Neural progenitor cell (in vitro differentiated cells): ENCODE measurements at regions not wholly inside any gene's neighbourhood (a gene's known extent, or its start where the extent isn't known, plus 50 kb on each side); places are given as distances from the start of the nearest gene placed in this dataset.

Experiments used
- DNase-seq: peaks from one replicate; pipeline ENCODE4 v3.0.0-alpha.2; 2016; ENCODE audit warnings: low spot score
- H2AFZ ChIP-seq: fragments of 200-600 bp; sonication (generic); replicated peaks from 2 replicates; pipeline ENCODE4 v1.6.1; 2016; ENCODE audit warnings: antibody characterized with exemption
- H3F3A ChIP-seq: fragments of 200-600 bp; sonication (generic); 2 replicates; pipeline ENCODE4 v1.6.1; 2016; ENCODE audit warnings: antibody characterized with exemption, low read depth
- H3K27ac ChIP-seq: fragments of 200-600 bp; sonication (generic); 2 replicates; pipeline ENCODE4 v1.5.1; 2016; ENCODE audit warnings: mild to moderate bottlenecking
- H3K27me3 ChIP-seq: fragments of 200-600 bp; sonication (generic); 2 replicates; pipeline ENCODE4 v1.6.1; 2016; ENCODE audit warnings: mild to moderate bottlenecking, moderate library complexity
- H3K36me3 ChIP-seq: fragments of 200-600 bp; sonication (generic); 2 replicates; pipeline ENCODE4 v1.5.1; 2016
- H3K4me1 ChIP-seq: fragments of 200-600 bp; sonication (generic); 2 replicates; pipeline ENCODE4 v1.6.1; 2016; ENCODE audit warnings: mixed run types
- H3K4me2 ChIP-seq: fragments of 200-600 bp; sonication (generic); 2 replicates; pipeline ENCODE4 v1.6.1; 2016
- H3K4me3 ChIP-seq: fragments of 200-600 bp; sonication (generic); 2 replicates; pipeline ENCODE4 v1.5.1; 2016
- H3K79me2 ChIP-seq: fragments of 200-600 bp; sonication (generic); 2 replicates; pipeline ENCODE4 v1.6.1; 2016; ENCODE audit warnings: low read depth
- H3K9ac ChIP-seq: fragments of 200-600 bp; sonication (generic); 2 replicates; pipeline ENCODE4 v1.6.1; 2016
- H3K9me3 ChIP-seq: fragments of 200-600 bp; sonication (generic); 2 replicates; pipeline ENCODE4 v1.5.1; 2016; ENCODE audit warnings: low read depth
- H4K20me1 ChIP-seq: fragments of 200-600 bp; sonication (generic); 2 replicates; pipeline ENCODE4 v1.6.1; 2016; ENCODE audit warnings: low read depth
- H3K27ac Mint-ChIP-seq: 3 replicates; pipeline ENCODE4 v1.8.0; 2021; ENCODE audit warnings: mixed read lengths
- H3K27me3 Mint-ChIP-seq: 2 replicates; pipeline ENCODE4 v1.8.0; 2022; ENCODE audit warnings: low read depth, mild to moderate bottlenecking, inconsistent platforms, moderate library complexity, mixed read lengths; ENCODE audit not compliant: insufficient read depth
- H3K36me3 Mint-ChIP-seq: 3 replicates; pipeline ENCODE4 v1.8.0; 2021; ENCODE audit warnings: mixed read lengths
- H3K4me1 Mint-ChIP-seq: 3 replicates; pipeline ENCODE4 v1.8.0; 2021; ENCODE audit warnings: mixed read lengths
- H3K4me3 Mint-ChIP-seq: 3 replicates; pipeline ENCODE4 v1.8.0; 2021; ENCODE audit warnings: mild to moderate bottlenecking, moderate library complexity, mixed read lengths
- H3K9me3 Mint-ChIP-seq: 3 replicates; pipeline ENCODE4 v1.8.0; 2020; ENCODE audit warnings: mixed read lengths
- CTCF ChIP-seq: fragments of 200-600 bp; sonication (generic); IDR thresholded peaks from 2 replicates; pipeline ENCODE4 v1.5.1; 2017; ENCODE audit warnings: antibody characterized with exemption, mild to moderate bottlenecking
- EZH2 ChIP-seq: fragments of 200-600 bp; sonication (generic); IDR thresholded peaks from 2 replicates; pipeline ENCODE4 v1.6.1; 2017; ENCODE audit warnings: antibody characterized with exemption, mild to moderate bottlenecking, moderate library complexity
- EZH2phosphoT487 ChIP-seq: fragments of 200-600 bp; sonication (generic); IDR thresholded peaks from 2 replicates; pipeline ENCODE4 v1.6.1; 2017; ENCODE audit warnings: antibody characterized with exemption

- no peaks in the 10 kb centered on the region for H3K36me3 Mint-ChIP-seq
These were observed 231.7 kb downstream of the HAPSTR1 start for GRCh38 chr16:9323170-9323569.

GRCh38 chr16:9327253-9327652 lies 235.8 kb downstream of the HAPSTR1 start:
- Histone ChIP-seq H3K4me2 (no peak overlapping the region), H2AFZ (no peak overlapping the region), H3K36me3 (no peaks in the 10 kb centered on the region), H3F3A (no peaks in the 10 kb centered on the region), H3K4me1 (no peaks in the 10 kb centered on the region), H3K9me3 (no peaks in the 10 kb centered on the region), H4K20me1 (no peaks in the 10 kb centered on the region), H3K9ac (no peak overlapping the region), H3K79me2 (no peaks in the 10 kb centered on the region), H3K4me3 (no peak overlapping the region), H3K27me3 (no peaks in the 10 kb centered on the region), H3K27ac (no peak overlapping the region)
- TF ChIP-seq CTCF (no peak), EZH2phosphoT487 (no peak), EZH2 (no peak)
- Mint-ChIP-seq H3K4me3 (no peak overlapping the region), H3K4me1 (peaks cover 17% of the 10 kb centered on the region), H3K27ac (no peak overlapping the region), H3K36me3 (no peaks in the 10 kb centered on the region), H3K27me3 (no peaks in the 10 kb centered on the region), H3K9me3 (peaks cover 4% of the 10 kb centered on the region)
- DNase-seq, result no peak

More at GRCh38 chr16:9323170-9323569, 231.7 kb downstream of the HAPSTR1 start:
- Histone ChIP-seq H2AFZ (no peak overlapping the region), H3K27me3 (no peaks in the 10 kb centered on the region), H3K4me3 (no peak overlapping the region), H3K4me1 (peaks cover 3% of the 10 kb centered on the region), H3K79me2 (no peaks in the 10 kb centered on the region), H3K4me2 (no peak overlapping the region), H3K9ac (no peak overlapping the region), H3F3A (no peaks in the 10 kb centered on the region), H3K27ac (no peak overlapping the region), H3K36me3 (no peaks in the 10 kb centered on the region), H3K9me3 (no peaks in the 10 kb centered on the region), H4K20me1 (no peaks in the 10 kb centered on the region)
- no peak overlapping the region for H3K4me3 Mint-ChIP-seq
- peak overlapping the region; percentile 15 for H3K27ac Mint-ChIP-seq
- peaks cover 8% of the 10 kb centered on the region for H3K9me3 Mint-ChIP-seq
- peaks cover 21% of the 10 kb centered on the region for H3K4me1 Mint-ChIP-seq
- no peak for DNase-seq
- no peaks in the 10 kb centered on the region for H3K27me3 Mint-ChIP-seq
- TF ChIP-seq EZH2phosphoT487 (no peak), CTCF (no peak), EZH2 (no peak)

- Histone ChIP-seq H3F3A (no peaks in the 10 kb centered on the region), H3K4me3 (no peak overlapping the region), H3K4me1 (no peaks in the 10 kb centered on the region), H3K27me3 (no peaks in the 10 kb centered on the region), H3K9ac (no peak overlapping the region), H3K36me3 (no peaks in the 10 kb centered on the region), H2AFZ (no peak overlapping the region), H3K4me2 (no peak overlapping the region), H4K20me1 (no peaks in the 10 kb centered on the region), H3K9me3 (no peaks in the 10 kb centered on the region), H3K27ac (no peak overlapping the region), H3K79me2 (no peaks in the 10 kb centered on the region)
- H3K4me1 Mint-ChIP-seq, result peaks cover 8% of the 10 kb centered on the region
- no peaks in the 10 kb centered on the region for H3K36me3 Mint-ChIP-seq
- no peak for DNase-seq
- no peak for TF ChIP-seq EZH2phosphoT487
- TF ChIP-seq EZH2, result no peak
- no peak for TF ChIP-seq CTCF
- H3K4me3 Mint-ChIP-seq, result no peak overlapping the region
- H3K27ac Mint-ChIP-seq, result no peak overlapping the region
- H3K27me3 Mint-ChIP-seq, result no peaks in the 10 kb centered on the region
- H3K9me3 Mint-ChIP-seq, result peaks cover 4% of the 10 kb centered on the region
These were observed 237.0 kb downstream of the HAPSTR1 start for GRCh38 chr16:9328411-9328810.
